Ishikawa (cell line): ENCODE measurements at regions not wholly inside any gene's neighbourhood (a gene's known extent, or its start where the extent isn't known, plus 50 kb on each side); places are given as distances from the start of the nearest gene placed in this dataset.

Experiments used
- CEBPB ChIP-seq: IDR thresholded peaks from 2 replicates; pipeline ENCODE4 v1.6.1; 2012
- CREB1 ChIP-seq: IDR thresholded peaks from 2 replicates; pipeline ENCODE4 v1.6.1; 2012; ENCODE audit warnings: low read depth
- EGR1 ChIP-seq: IDR thresholded peaks from 2 replicates; pipeline ENCODE4 v1.6.1; 2012
- EP300 ChIP-seq: IDR thresholded peaks from 2 replicates; pipeline ENCODE4 v1.6.1; 2012; ENCODE audit warnings: borderline replicate concordance
- FOXM1 ChIP-seq: IDR thresholded peaks from 2 replicates; pipeline ENCODE4 v1.6.1; 2012; ENCODE audit warnings: low read depth, borderline replicate concordance
- MAX ChIP-seq: IDR thresholded peaks from 2 replicates; pipeline ENCODE4 v1.6.1; 2012
- NFIC ChIP-seq: IDR thresholded peaks from 2 replicates; pipeline ENCODE4 v1.6.1; 2012
- RAD21 ChIP-seq: IDR thresholded peaks from 2 replicates; pipeline ENCODE4 v1.6.1; 2012; ENCODE audit warnings: low read depth
- REST ChIP-seq: IDR thresholded peaks from 2 replicates; pipeline ENCODE4 v1.6.1; 2012; ENCODE audit warnings: low read depth, mild to moderate bottlenecking
- TAF1 ChIP-seq: IDR thresholded peaks from 2 replicates; pipeline ENCODE4 v1.6.1; 2012; ENCODE audit warnings: low read depth, mild to moderate bottlenecking
- TCF12 ChIP-seq: IDR thresholded peaks from 2 replicates; pipeline ENCODE4 v1.6.1; 2012; ENCODE audit warnings: low read depth
- TEAD4 ChIP-seq: IDR thresholded peaks from 2 replicates; pipeline ENCODE4 v1.6.1; 2012
- USF1 ChIP-seq: IDR thresholded peaks from 2 replicates; pipeline ENCODE4 v1.6.1; 2012
- YY1 ChIP-seq: IDR thresholded peaks from 2 replicates; pipeline ENCODE4 v1.6.1; 2012; ENCODE audit warnings: low read depth
- ZBTB7A ChIP-seq: IDR thresholded peaks from 2 replicates; pipeline ENCODE4 v1.6.1; 2012; ENCODE audit warnings: low read depth

- TF ChIP-seq MAX, result no peak
- 0 out of 2 replicates have a peak, but pooled peaks have one; percentile 8 for TF ChIP-seq RAD21
- TF ChIP-seq TCF12, result no peak
These were observed 75.9 kb upstream of the SCIN start for GRCh38 chr7:12494687-12495024.

GRCh38 chr7:12496901-12497674 lies 73.4 kb upstream of the SCIN start:
- TF ChIP-seq RAD21 (peak; percentile 37; the same call in 1 of the 2 replicates), YY1 (peak; percentile 76)

GRCh38 chr7:12504149-12504548 lies 66.4 kb upstream of the SCIN start:
- TF ChIP-seq TEAD4 (no peak), USF1 (no peak), MAX (no peak), NFIC (no peak), CEBPB (no peak), TAF1 (no peak), CREB1 (no peak), FOXM1 (no peak), YY1 (no peak), REST (no peak), EP300 (no peak), TCF12 (no peak), RAD21 (no peak), EGR1 (no peak), ZBTB7A (no peak)

GRCh38 chr7:12508005-12508404 lies 62.5 kb upstream of the SCIN start:
- TF ChIP-seq TCF12, result no peak
- no peak for TF ChIP-seq EGR1
- no peak for TF ChIP-seq EP300
- no peak for TF ChIP-seq TAF1
- no peak for TF ChIP-seq USF1
- no peak for TF ChIP-seq FOXM1
- no peak for TF ChIP-seq ZBTB7A
- TF ChIP-seq MAX, result no peak
- TF ChIP-seq CREB1, result no peak
- TF ChIP-seq RAD21, result no peak
- no peak for TF ChIP-seq NFIC
- TF ChIP-seq REST, result no peak
- no peak for TF ChIP-seq YY1
- no peak for TF ChIP-seq TEAD4
- no peak for TF ChIP-seq CEBPB

- TF ChIP-seq MAX (no peak), NFIC (no peak), TEAD4 (no peak), EGR1 (no peak), FOXM1 (no peak), ZBTB7A (no peak), CEBPB (no peak), TAF1 (no peak), RAD21 (no peak), EP300 (no peak), YY1 (no peak), CREB1 (no peak), REST (no peak), TCF12 (no peak), USF1 (no peak)
These were observed 62.0 kb upstream of the SCIN start for GRCh38 chr7:12508554-12508953.
